GM12873 (cell line): ENCODE measurements at regions not wholly inside any gene's neighbourhood (a gene's known extent, or its start where the extent isn't known, plus 50 kb on each side); places are given as distances from the start of the nearest gene placed in this dataset.

Experiments used
- TF ChIP-seq, protein P1 (sequence below): IDR thresholded peaks from 2 replicates; pipeline ENCODE4 v1.5.1; 2012; ENCODE audit warnings: low read depth, mild to moderate bottlenecking, moderate library complexity, low read length, control low read depth; ENCODE audit not compliant: insufficient read depth; ENCODE audit errors: missing control alignments

DNA sequence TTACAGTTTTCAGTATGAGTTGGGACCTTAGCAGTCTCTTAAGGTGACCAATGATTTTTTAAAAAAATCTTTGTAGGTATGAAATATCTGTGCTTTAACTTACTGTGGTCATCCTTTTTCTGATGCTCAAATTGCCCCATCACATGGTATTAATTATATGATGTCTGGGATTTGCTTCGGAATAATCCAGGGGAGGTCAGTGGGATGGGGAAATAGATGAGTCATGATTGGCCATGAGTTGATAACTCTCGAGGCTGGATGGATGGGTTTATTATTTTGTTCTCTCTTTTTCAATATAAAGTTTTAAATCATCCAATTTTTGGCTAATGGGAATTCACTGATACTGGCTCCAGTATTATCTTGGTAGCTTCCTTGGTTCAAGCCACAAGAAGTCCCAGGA is 370.3 kb upstream of the TPM1 start:
- TF ChIP-seq, protein P1, sequence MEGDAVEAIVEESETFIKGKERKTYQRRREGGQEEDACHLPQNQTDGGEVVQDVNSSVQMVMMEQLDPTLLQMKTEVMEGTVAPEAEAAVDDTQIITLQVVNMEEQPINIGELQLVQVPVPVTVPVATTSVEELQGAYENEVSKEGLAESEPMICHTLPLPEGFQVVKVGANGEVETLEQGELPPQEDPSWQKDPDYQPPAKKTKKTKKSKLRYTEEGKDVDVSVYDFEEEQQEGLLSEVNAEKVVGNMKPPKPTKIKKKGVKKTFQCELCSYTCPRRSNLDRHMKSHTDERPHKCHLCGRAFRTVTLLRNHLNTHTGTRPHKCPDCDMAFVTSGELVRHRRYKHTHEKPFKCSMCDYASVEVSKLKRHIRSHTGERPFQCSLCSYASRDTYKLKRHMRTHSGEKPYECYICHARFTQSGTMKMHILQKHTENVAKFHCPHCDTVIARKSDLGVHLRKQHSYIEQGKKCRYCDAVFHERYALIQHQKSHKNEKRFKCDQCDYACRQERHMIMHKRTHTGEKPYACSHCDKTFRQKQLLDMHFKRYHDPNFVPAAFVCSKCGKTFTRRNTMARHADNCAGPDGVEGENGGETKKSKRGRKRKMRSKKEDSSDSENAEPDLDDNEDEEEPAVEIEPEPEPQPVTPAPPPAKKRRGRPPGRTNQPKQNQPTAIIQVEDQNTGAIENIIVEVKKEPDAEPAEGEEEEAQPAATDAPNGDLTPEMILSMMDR = no peak

DNA sequence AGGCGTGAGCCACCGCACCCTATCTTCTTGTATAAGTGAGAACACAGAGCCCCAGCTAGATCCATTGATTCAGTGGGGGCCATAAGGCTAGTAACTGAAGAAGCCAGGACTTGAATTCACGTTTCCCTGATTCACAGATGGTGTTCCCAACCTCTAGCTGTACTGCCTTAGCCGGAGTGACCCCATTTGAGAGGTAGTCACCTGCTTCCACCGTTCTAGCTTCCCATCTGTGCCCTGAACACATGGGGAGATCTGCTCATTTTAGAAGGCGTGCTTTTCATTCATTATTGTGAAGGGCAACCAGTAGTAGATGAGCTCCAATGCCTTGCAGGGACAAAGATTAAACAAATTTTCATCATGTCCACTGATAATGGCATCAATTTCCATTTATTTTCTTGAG is 365.7 kb upstream of the TPM1 start:
- TF ChIP-seq, protein P1 = no peak

DNA sequence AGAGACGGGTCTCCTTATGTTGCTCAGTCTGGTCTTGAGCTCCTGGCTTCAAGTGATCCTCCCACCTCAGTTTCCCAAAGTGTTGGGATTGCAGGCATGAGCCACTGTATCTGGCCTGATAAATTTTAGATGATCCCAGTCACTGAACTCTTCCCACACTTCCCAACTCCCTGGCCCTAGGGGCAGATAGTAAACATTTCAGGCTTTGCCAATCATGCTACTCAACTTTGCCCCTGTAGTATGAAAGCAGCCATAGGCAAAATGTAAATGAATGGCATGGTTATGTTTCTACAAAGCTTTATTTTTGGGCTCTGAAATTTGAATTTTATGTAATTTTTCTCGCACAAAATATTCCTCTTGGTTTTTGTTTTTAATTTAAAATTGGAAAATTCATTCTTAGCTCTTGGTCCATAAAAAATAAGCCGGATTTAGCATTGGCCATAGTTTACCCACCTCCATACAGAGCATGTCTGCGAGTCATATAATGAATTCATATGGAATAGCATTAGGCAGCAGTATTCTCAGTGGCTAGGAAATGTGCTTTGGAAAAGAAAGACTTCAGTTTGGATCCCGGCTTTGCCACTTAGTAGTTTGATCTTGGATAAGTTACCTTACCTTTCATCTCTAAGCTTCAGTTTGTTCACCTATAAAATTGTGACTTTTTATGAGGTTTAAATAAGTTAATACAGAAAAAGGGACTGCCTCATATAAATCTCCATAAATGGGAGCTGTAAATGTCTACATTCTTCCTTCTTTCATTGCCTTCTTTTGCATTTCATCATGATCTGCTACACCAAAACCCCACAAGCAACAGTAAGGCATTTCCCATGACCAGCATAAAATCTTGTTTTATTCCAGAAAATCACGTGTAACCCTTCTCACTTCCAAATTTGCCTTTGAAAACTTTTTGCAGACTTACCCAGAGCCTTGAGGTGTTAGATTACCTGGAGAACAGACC is 360.3 kb upstream of the TPM1 start:
- TF ChIP-seq, protein P1 = no peak

DNA sequence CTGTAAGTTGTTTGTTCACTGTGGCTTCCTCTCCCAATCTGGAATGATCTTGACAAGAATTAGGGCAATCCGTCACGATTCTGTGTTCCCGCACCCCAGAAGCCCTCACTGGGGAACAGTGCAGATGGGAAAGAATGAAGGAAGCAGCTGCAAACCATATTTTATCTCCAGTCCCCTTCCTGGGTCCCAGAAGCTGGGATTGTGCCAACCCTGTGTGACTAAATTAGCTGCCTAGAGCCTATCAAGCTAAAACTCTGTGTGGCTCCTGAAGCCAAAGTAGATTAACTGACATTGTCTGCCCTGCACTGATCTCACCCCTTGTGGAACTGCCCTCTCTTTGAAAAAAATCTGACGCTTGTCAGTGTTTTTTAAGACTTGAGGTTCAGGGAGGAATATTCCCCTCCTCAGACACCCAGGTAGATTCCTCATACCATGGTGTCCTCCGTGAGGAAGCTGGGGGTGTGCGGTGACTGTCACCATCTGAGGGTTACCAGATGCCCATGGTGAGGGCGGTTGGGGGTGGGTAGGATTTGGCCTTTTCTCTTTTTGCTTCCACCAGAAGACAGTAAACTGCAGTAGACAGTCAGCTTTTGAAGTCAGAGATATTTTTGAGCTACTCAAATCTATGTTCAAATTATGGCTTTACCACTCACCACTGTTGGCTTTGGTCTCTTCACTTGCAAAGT is 358.3 kb upstream of the TPM1 start:
- TF ChIP-seq, protein P1 = no peak

DNA sequence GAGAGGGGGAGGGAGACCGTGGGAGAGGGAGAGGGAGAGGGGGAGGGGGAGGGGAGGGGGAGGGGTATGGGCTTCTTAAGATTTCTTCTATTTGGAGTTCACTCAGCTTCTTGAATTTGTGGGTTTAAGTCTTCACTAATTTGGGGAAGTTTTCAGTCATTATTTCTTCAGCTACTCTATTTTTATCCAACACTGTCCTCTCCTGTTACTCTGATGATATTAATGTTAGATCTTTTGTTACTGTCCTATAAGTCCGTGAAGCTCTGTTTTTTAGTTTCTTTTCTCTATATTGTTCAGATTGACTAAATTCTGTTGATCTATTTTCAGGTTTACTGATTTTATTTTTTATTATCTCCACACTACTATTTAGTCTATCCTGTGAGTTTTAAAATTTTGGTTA is 351.5 kb upstream of the TPM1 start:
- TF ChIP-seq, protein P1 = no peak

DNA sequence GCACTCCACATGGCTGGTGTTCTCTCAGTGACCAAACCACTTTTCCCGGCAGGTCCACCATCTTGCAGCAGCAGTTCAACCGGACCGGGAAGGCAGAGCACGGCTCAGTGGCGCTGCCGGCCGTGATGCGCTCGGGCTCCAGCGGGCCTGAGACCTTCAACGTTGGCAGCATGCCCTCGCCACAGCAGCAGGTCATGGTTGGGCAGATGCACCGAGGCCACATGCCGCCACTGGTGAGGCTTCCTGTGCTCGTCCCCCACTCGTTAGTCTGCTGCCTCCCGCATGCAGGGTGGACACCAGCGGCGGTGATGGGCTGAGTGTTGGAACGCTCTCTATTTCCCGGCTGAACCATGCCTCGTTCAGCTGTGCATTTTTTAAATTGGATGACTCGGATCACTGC is 344.9 kb upstream of the TPM1 start:
- TF ChIP-seq, protein P1 = no peak

DNA sequence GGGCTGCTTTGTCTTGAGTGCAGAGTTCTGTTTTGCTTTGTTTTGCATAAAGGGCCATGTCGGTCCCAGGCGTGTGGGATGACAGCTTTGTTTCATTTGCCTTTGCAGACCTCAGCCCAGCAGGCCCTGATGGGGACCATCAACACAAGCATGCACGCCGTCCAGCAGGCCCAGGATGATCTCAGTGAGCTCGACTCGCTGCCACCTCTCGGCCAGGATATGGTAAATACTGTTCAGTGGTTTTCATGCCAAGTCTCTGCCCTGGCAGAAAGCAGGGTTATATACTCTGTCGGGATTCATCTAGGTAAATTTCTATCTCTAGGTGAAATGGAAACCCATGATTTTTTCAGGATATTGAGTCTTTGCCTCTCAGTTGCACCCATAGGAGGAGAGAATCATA is 343.9 kb upstream of the TPM1 start:
- TF ChIP-seq, protein P1 = no peak
